ENCODE measurements at regions not wholly inside any gene's neighbourhood (a gene's known extent, or its start where the extent isn't known, plus 50 kb on each side); places are given as distances from the start of the nearest gene placed in this dataset.

DNA sequence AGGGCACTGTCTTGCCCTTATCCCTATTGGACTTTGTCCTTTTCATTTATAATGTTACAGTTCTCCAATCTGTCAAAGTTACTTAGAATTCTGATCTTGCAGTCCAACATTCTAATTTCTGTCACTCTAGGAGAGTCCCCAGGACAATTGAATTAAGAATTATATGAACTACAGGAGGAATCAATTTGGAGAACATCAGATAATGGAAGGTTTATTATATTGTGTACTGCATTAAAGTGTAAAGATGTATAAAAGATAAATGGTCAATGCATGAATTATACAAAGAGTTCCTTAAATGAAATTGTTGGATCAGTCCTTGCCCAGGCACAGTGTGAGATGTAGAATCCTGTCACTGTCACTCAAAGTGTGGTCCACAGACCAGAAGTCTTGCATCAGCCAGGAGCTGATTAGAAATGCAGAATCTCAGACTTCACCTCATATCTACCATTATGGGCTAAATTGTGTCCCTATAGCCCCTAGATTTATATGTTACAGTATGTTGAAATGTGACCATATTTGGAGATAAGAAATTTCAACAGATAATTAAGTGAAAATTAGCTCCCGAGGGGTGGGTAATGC, 145.5 kb downstream of the BTBD3 start:
- Histone ChIP-seq H3K27me3 (no peaks in the 10 kb centered on the region), H3K9me3 (no peaks in the 10 kb centered on the region), H3K4me1 (no peaks in the 10 kb centered on the region), H3K27ac (no peak overlapping the region), H3K36me3 (no peaks in the 10 kb centered on the region), H3K4me3 (no peak overlapping the region)
- TF ChIP-seq POLR2A (IDR thresholded peaks at IDR 0.05): no peak
- TF ChIP-seq, protein P1, sequence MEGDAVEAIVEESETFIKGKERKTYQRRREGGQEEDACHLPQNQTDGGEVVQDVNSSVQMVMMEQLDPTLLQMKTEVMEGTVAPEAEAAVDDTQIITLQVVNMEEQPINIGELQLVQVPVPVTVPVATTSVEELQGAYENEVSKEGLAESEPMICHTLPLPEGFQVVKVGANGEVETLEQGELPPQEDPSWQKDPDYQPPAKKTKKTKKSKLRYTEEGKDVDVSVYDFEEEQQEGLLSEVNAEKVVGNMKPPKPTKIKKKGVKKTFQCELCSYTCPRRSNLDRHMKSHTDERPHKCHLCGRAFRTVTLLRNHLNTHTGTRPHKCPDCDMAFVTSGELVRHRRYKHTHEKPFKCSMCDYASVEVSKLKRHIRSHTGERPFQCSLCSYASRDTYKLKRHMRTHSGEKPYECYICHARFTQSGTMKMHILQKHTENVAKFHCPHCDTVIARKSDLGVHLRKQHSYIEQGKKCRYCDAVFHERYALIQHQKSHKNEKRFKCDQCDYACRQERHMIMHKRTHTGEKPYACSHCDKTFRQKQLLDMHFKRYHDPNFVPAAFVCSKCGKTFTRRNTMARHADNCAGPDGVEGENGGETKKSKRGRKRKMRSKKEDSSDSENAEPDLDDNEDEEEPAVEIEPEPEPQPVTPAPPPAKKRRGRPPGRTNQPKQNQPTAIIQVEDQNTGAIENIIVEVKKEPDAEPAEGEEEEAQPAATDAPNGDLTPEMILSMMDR (IDR thresholded peaks at IDR 0.05): no peak
- no peak for DNase-seq

DNA sequence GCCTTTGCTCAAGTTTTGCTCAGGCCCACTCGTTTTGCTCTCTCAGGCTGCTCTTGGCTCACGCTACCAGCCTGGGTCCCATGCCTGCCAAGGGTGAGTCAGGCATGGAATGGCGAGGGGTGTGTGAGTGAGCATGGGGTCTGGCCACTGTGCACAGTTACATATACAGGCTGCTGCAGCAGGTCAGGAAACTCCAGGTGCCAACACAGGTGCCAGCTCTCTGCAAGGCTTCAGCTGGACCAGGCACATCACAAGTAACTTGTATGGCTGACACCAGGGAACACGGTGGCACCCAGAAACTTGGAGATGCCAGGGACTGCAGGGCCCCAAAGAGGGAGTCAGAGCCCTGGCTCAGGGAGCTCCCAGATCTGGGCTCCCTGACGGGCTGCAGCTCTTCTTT, 146.8 kb downstream of the BTBD3 start:
- Histone ChIP-seq H3K4me1 (no peaks in the 10 kb centered on the region), H3K27ac (no peak overlapping the region), H3K36me3 (no peaks in the 10 kb centered on the region), H3K27me3 (no peaks in the 10 kb centered on the region), H3K9me3 (no peaks in the 10 kb centered on the region), H3K4me3 (no peak overlapping the region)
- DNase-seq: no peak
- TF ChIP-seq, protein P1 (IDR thresholded peaks at IDR 0.05): no peak
- TF ChIP-seq POLR2A (IDR thresholded peaks at IDR 0.05): no peak

- no peak overlapping the region for H3K27ac ChIP-seq
- no peak for DNase-seq
- H3K4me1 ChIP-seq: no peaks in the 10 kb centered on the region
- no peaks in the 10 kb centered on the region for H3K9me3 ChIP-seq
- TF ChIP-seq POLR2A (IDR thresholded peaks at IDR 0.05): no peak
- TF ChIP-seq, protein P1 (IDR thresholded peaks at IDR 0.05): no peak
- no peaks in the 10 kb centered on the region for H3K27me3 ChIP-seq
- no peak overlapping the region for H3K4me3 ChIP-seq
- H3K36me3 ChIP-seq: no peaks in the 10 kb centered on the region
Measured at GRCh38 chr20:12067686-12068085, 150.0 kb downstream of the BTBD3 start.

DNA sequence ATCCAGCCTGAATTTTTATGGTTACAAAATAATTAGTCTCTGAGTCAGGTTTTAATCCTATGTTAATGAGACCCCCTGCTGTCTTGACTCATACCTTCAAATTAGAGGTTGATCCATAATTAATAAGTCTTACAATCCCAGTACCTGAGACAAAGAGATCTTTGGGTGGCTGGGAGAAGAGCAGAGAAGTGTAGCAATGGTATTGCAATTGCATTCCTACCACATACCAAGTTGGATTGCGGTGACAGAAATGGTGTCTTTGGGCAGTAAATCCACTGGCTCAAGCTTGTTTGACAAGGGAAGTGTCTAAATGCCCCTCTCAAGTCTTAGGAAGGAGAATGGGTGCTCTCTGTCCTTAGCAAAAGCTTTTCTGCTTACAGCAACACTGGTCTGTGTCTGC, 150.4 kb downstream of the BTBD3 start:
- TF ChIP-seq, protein P1 (IDR thresholded peaks at IDR 0.05): no peak
- TF ChIP-seq POLR2A (IDR thresholded peaks at IDR 0.05): no peak
- H3K4me3 ChIP-seq: no peak overlapping the region
- no peaks in the 10 kb centered on the region for H3K9me3 ChIP-seq
- no peak overlapping the region for H3K27ac ChIP-seq
- H3K27me3 ChIP-seq: no peaks in the 10 kb centered on the region
- H3K36me3 ChIP-seq: no peaks in the 10 kb centered on the region
- no peak for DNase-seq
- H3K4me1 ChIP-seq: no peaks in the 10 kb centered on the region

DNA sequence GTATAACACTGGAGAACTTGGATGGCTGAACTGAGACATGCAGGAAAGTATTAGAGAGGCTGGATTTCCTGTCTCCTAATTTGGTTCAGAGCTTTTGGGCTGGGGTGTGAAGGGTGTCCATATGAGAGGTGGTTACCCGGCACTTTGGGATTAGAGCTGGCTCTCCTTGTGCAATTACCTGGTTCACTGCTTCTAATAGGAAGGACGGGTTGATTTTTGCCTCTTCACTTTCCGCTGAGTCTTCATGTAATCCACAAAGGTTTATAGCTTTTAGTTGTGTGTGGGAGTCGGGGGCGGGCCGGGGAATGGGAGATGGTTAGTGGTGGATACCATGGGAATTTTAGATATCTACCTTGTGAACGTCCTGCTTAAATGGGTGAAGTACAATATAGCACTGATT, 151.5 kb downstream of the BTBD3 start:
- no peak for DNase-seq
- H3K36me3 ChIP-seq: no peaks in the 10 kb centered on the region
- TF ChIP-seq, protein P1 (IDR thresholded peaks at IDR 0.05): no peak
- TF ChIP-seq POLR2A (IDR thresholded peaks at IDR 0.05): no peak

More for the DNA sequence above, 151.5 kb downstream of the BTBD3 start:
- H3K9me3 ChIP-seq: no peaks in the 10 kb centered on the region
- no peaks in the 10 kb centered on the region for H3K27me3 ChIP-seq
- H3K4me3 ChIP-seq: no peak overlapping the region
- no peak overlapping the region for H3K27ac ChIP-seq
- H3K4me1 ChIP-seq: no peaks in the 10 kb centered on the region
